SK-N-SH (cell line): ENCODE measurements at regions not wholly inside any gene's neighbourhood (a gene's known extent, or its start where the extent isn't known, plus 50 kb on each side); places are given as distances from the start of the nearest gene placed in this dataset.

Experiments used
- CTCF ChIA-PET: fragments of 300-600, 350-600 bp; formaldehyde crosslinking; extraction: SDS; loops from one replicate; lab custom pipeline; 2021; lab: Yijun Ruan, JAX
- POLR2A ChIA-PET: fragments of 350-600 bp; sonication (Branson Sonifier 250); formaldehyde crosslinking; extraction: SDS; loops from one replicate; lab custom pipeline; 2020; ENCODE audit warnings: antibody characterized with exemption, inconsistent platforms; lab: Yijun Ruan, JAX
- DNase-seq: peaks from one replicate; pipeline ENCODE4 v3.0.0; 2012
- H2AFZ ChIP-seq: fragments of 200-600 bp; sonication (generic); 2 replicates; pipeline ENCODE4 v1.8.1; 2016; ENCODE audit warnings: antibody characterized with exemption, mild to moderate bottlenecking, low read depth
- H3F3A ChIP-seq: fragments of 200-600 bp; sonication (generic); replicated peaks from 2 replicates; pipeline ENCODE3; 2016; ENCODE audit warnings: antibody characterized with exemption, mild to moderate bottlenecking; ENCODE audit not compliant: insufficient read depth
- H3K27ac ChIP-seq, 2 experiments: fragments of 200-500 bp in 1 of 2; fragments of 200-600 bp in 1 of 2; sonication (Bioruptor generic) in 1 of 2; sonication (generic), shearing (Covaris generic) in 1 of 2; 2 replicates each; pipeline versions ENCODE4 v1.5.1 to v1.6.1; 2014 to 2016; ENCODE audit warnings: low read depth in 2 of 2, inconsistent platforms in 1 of 2, low read length in 1 of 2, mild to moderate bottlenecking in 1 of 2, mixed read lengths in 1 of 2
- H3K27me3 ChIP-seq: fragments of 200-600 bp; sonication (generic), shearing (Covaris generic); 2 replicates; pipeline ENCODE4 v1.6.1; 2016; ENCODE audit warnings: mixed run types; ENCODE audit not compliant: insufficient read depth
- H3K36me3 ChIP-seq, 2 experiments: fragments of 200-500 bp in 1 of 2; fragments of 200-600 bp in 1 of 2; sonication (Bioruptor generic) in 1 of 2; sonication (generic) in 1 of 2; replicated peaks in 1 of 2; 2 replicates each; pipeline versions ENCODE3 to v1.5.1; 2014 to 2016; ENCODE audit warnings: low read length in 1 of 2, mild to moderate bottlenecking in 1 of 2; ENCODE audit not compliant: insufficient read depth in 2 of 2, control insufficient read depth in 1 of 2
- H3K4me1 ChIP-seq, 2 experiments: fragments of 200-500 bp in 1 of 2; fragments of 200-600 bp in 1 of 2; sonication (Bioruptor generic) in 1 of 2; sonication (generic), shearing (Covaris generic) in 1 of 2; 2 replicates each; pipeline versions ENCODE4 v1.5.1 to v1.6.1; 2014 to 2016; ENCODE audit warnings: low read depth in 1 of 2, low read length in 1 of 2, mixed run types in 1 of 2; ENCODE audit not compliant: insufficient read depth in 2 of 2, control insufficient read depth in 1 of 2
- H3K4me2 ChIP-seq: fragments of 200-600 bp; sonication (generic), shearing (Covaris generic); 2 replicates; pipeline ENCODE4 v1.6.1; 2017; ENCODE audit warnings: mixed run types
- H3K4me3 ChIP-seq, 2 experiments: fragments of 200-500 bp in 1 of 2; fragments of 200-600 bp in 1 of 2; sonication (Bioruptor generic) in 1 of 2; sonication (generic), shearing (Covaris generic) in 1 of 2; 2 replicates each; pipeline versions ENCODE4 v1.5.1 to v1.8.1; 2014 to 2016; ENCODE audit warnings: low read depth in 2 of 2, inconsistent platforms in 1 of 2, low read length in 1 of 2, mild to moderate bottlenecking in 1 of 2, mixed read lengths in 1 of 2, moderate library complexity in 1 of 2
- H3K79me2 ChIP-seq: fragments of 200-600 bp; sonication (generic); 2 replicates; pipeline ENCODE4 v1.8.1; 2017; ENCODE audit warnings: mild to moderate bottlenecking; ENCODE audit not compliant: insufficient read depth
- H3K9ac ChIP-seq: fragments of 200-600 bp; sonication (generic); 2 replicates; pipeline ENCODE4 v1.6.1; 2017; ENCODE audit warnings: mixed run types
- H3K9me2 ChIP-seq: fragments of 200-600 bp; sonication (generic); 2 replicates; pipeline ENCODE4 v1.6.1; 2017; ENCODE audit warnings: mixed run types
- H3K9me3 ChIP-seq: fragments of 200-600 bp; sonication (generic); 2 replicates; pipeline ENCODE4 v1.6.1; 2017; ENCODE audit warnings: mixed run types, mild to moderate bottlenecking, moderate library complexity
- H4K20me1 ChIP-seq: fragments of 200-600 bp; sonication (generic); 2 replicates; pipeline ENCODE4 v1.6.1; 2017; ENCODE audit warnings: mild to moderate bottlenecking, mixed run types; ENCODE audit not compliant: insufficient read depth
- CTCF ChIP-seq: fragments of 200-600 bp; sonication (generic); IDR thresholded peaks from 2 replicates; pipeline ENCODE4 v1.6.1; 2017; ENCODE audit warnings: antibody characterized with exemption, mild to moderate bottlenecking, moderate library complexity
- ELF1 ChIP-seq: IDR thresholded peaks from 2 replicates; pipeline ENCODE4 v1.4.0; 2012
- EP300 ChIP-seq, 2 experiments: IDR thresholded peaks; 2 replicates each; pipeline versions ENCODE4 v1.4.0 to v1.6.1; 2012; ENCODE audit warnings: borderline replicate concordance in 1 of 2, low read depth in 1 of 2, low read length in 1 of 2
- FOSL2 ChIP-seq: IDR thresholded peaks from 2 replicates; pipeline ENCODE4 v1.4.0; 2012; ENCODE audit warnings: low read depth, mild to moderate bottlenecking, moderate library complexity, borderline replicate concordance
- FOXM1 ChIP-seq: IDR thresholded peaks from 2 replicates; pipeline ENCODE4 v1.4.0; 2012; ENCODE audit warnings: low read depth, mild to moderate bottlenecking
- JUND ChIP-seq: IDR thresholded peaks from 2 replicates; pipeline ENCODE4 v1.4.0; 2012
- MAX ChIP-seq: IDR thresholded peaks from 2 replicates; pipeline ENCODE4 v1.4.0; 2012; ENCODE audit warnings: low read depth
- NFIC ChIP-seq: IDR thresholded peaks from 2 replicates; pipeline ENCODE4 v1.4.0; 2012; ENCODE audit warnings: borderline replicate concordance
- NRF1 ChIP-seq: IDR thresholded peaks from 2 replicates; pipeline ENCODE4 v1.6.1; 2012; ENCODE audit warnings: low read depth, mild to moderate bottlenecking, low read length
- POLR2AphosphoS5 ChIP-seq: IDR thresholded peaks from 2 replicates; pipeline ENCODE4 v1.6.1; 2012; ENCODE audit warnings: low read depth, low read length
- RAD21 ChIP-seq: IDR thresholded peaks from 2 replicates; pipeline ENCODE4 v1.6.1; 2012; ENCODE audit warnings: mild to moderate bottlenecking, low read length
- RCOR1 ChIP-seq: fragments of 150-350 bp; IDR thresholded peaks from 2 replicates; pipeline ENCODE4 v1.6.1; 2017; ENCODE audit warnings: antibody characterized with exemption, low read length
- REST ChIP-seq: IDR thresholded peaks from 2 replicates; pipeline ENCODE4 v1.6.1; 2012; ENCODE audit warnings: mild to moderate bottlenecking, low read depth, low read length, moderate library complexity
- SIN3A ChIP-seq: IDR thresholded peaks from 2 replicates; pipeline ENCODE4 v1.6.1; 2012; ENCODE audit warnings: low read depth, mild to moderate bottlenecking, low read length, moderate library complexity, borderline replicate concordance
- SMC3 ChIP-seq: IDR thresholded peaks from 2 replicates; pipeline ENCODE4 v1.6.1; 2012; ENCODE audit warnings: low read depth, low read length, improper control_type of control experiment
- TCF12 ChIP-seq: IDR thresholded peaks from 2 replicates; pipeline ENCODE4 v1.4.0; 2012
- TEAD4 ChIP-seq: IDR thresholded peaks from 2 replicates; pipeline ENCODE4 v1.4.0; 2012; ENCODE audit warnings: mild to moderate bottlenecking, borderline replicate concordance; ENCODE audit not compliant: insufficient read depth
- USF2 ChIP-seq: fragments of 150-350 bp; IDR thresholded peaks from 2 replicates; pipeline ENCODE4 v1.6.1; 2017; ENCODE audit warnings: antibody characterized with exemption, low read length, low read depth, borderline replicate concordance
- YY1 ChIP-seq: IDR thresholded peaks from 2 replicates; pipeline ENCODE4 v1.4.0; 2012; ENCODE audit warnings: low read depth, mild to moderate bottlenecking
- ZBTB33 ChIP-seq: IDR thresholded peaks from 2 replicates; pipeline ENCODE4 v1.4.0; 2012; ENCODE audit warnings: low read depth, borderline replicate concordance
- WGBS: methylation state at CpG from one replicate; pipeline ENCODE4 v1.1.6; 2017; ENCODE audit warnings: low lambda C conversion rate; 5-methylcytosine and 5-hydroxymethylcytosine counted together

- Histone ChIP-seq H3K4me3 (no peak overlapping the region), H3K4me2 (no peak overlapping the region), H3F3A (no peaks in the 10 kb centered on the region), H4K20me1 (no peaks in the 10 kb centered on the region), H3K79me2 (no peaks in the 10 kb centered on the region), H3K36me3 (no peaks in the 10 kb centered on the region), H3K27me3 (no peaks in the 10 kb centered on the region), H2AFZ (no peak overlapping the region), H3K9ac (no peak overlapping the region), H3K9me2 (no peaks in the 10 kb centered on the region), H3K9me3 (no peaks in the 10 kb centered on the region), H3K27ac (no peak overlapping the region), H3K4me1 (peaks cover under 1 to 1% of the 10 kb centered on the region in 2 experiments; a peak in 3 of 4 replicates)
- ChIA-PET CTCF (interaction anchor here (0.6 to 12.9 kb wide), 6 partner anchors 101 to 722 kb away, joined by 3 to 136 read pairs (median 4); no protein-coding TSS in a partner anchor), POLR2A (no interaction called here)
- no peak for DNase-seq
- no peak for TF ChIP-seq TEAD4
- no peak for TF ChIP-seq POLR2AphosphoS5
- TF ChIP-seq SIN3A = no peak
- no peak for TF ChIP-seq NFIC
- no peak for TF ChIP-seq ZBTB33
- TF ChIP-seq TCF12 = no peak
- TF ChIP-seq ELF1 = no peak
- no peak for TF ChIP-seq USF2
- TF ChIP-seq NRF1 = no peak
- TF ChIP-seq FOSL2 = no peak
- 59% methylated on average over 8 of the region's 8 CpGs for WGBS
These were observed 322.7 kb upstream of the PLET1 start for GRCh38 chr11:112583261-112583893.

GRCh38 chr11:112584672-112585071, 324.0 kb upstream of the PLET1 start:
- no peak for DNase-seq
- CTCF ChIA-PET = interaction anchor here (0.8 to 12.9 kb wide), 4 partner anchors 296 to 721 kb away, joined by 3 to 136 read pairs (median 4); no protein-coding TSS in a partner anchor

More at GRCh38 chr11:112584672-112585071, 324.0 kb upstream of the PLET1 start:
- no peak overlapping the region for H3K4me2 ChIP-seq
- POLR2A ChIA-PET = no interaction called here
- no peaks in the 10 kb centered on the region for H3F3A ChIP-seq
- H2AFZ ChIP-seq = no peak overlapping the region
- 66% methylated on average over 4 of the region's 4 CpGs for WGBS
- no peak overlapping the region for H3K4me3 ChIP-seq
- H3K79me2 ChIP-seq = no peaks in the 10 kb centered on the region
- no peak overlapping the region for H3K27ac ChIP-seq
- no peaks in the 10 kb centered on the region for H3K9me3 ChIP-seq
- no peak overlapping the region for H3K9ac ChIP-seq
- no peaks in the 10 kb centered on the region for H3K9me2 ChIP-seq
- H4K20me1 ChIP-seq = no peaks in the 10 kb centered on the region
- no peaks in the 10 kb centered on the region for H3K27me3 ChIP-seq
- peaks cover 7% of the 10 kb centered on the region in 2 experiments; a peak in 3 of 4 replicates for H3K4me1 ChIP-seq
- no peaks in the 10 kb centered on the region for H3K36me3 ChIP-seq
- TF ChIP-seq SMC3 = peak; percentile 28; the same call in 1 of the 2 replicates
- TF ChIP-seq NRF1 = no peak
- no peak for TF ChIP-seq FOXM1
- TF ChIP-seq CTCF = peak; percentile 15; the same call in 1 of the 2 replicates
- no peak for TF ChIP-seq MAX
- TF ChIP-seq TCF12 = no peak
- TF ChIP-seq RCOR1 = no peak
- TF ChIP-seq JUND = no peak
- TF ChIP-seq POLR2AphosphoS5 = no peak
- TF ChIP-seq RAD21 = peak; percentile 46; the same call in 1 of the 2 replicates
- no peak for TF ChIP-seq REST
- TF ChIP-seq EP300 (IDR thresholded peaks at IDR 0.05; ENCODE audit: borderline replicate concordance in 1 of 2, low read depth in 1 of 2, low read length in 1 of 2) = no peak
- no peak for TF ChIP-seq YY1
